Effector memory CD4-positive, alpha-beta T cell (primary cell): ENCODE measurements at regions not wholly inside any gene's neighbourhood (a gene's known extent, or its start where the extent isn't known, plus 50 kb on each side); places are given as distances from the start of the nearest gene placed in this dataset.

Source experiments
- DNase-seq, 3 donors: peaks; one replicate each; pipeline ENCODE4 v3.0.0-alpha.2; 2020
- H3K27ac ChIP-seq: 2 replicates; pipeline ENCODE4 v1.7.0; 2013; ENCODE audit warnings: mild to moderate bottlenecking, low read length, moderate library complexity; ENCODE audit not compliant: insufficient read depth, poor library complexity, severe bottlenecking
- H3K27me3 ChIP-seq: replicated peaks from 2 replicates; pipeline ENCODE4 v1.7.0; 2013; ENCODE audit warnings: mild to moderate bottlenecking, low read length; ENCODE audit not compliant: insufficient read depth, control insufficient read depth, poor library complexity, severe bottlenecking
- H3K36me3 ChIP-seq: 2 replicates; pipeline ENCODE4 v1.7.0; 2013; ENCODE audit warnings: mild to moderate bottlenecking, low read length, moderate library complexity; ENCODE audit not compliant: control insufficient read depth, insufficient read depth
- H3K4me1 ChIP-seq: 2 replicates; pipeline ENCODE4 v1.7.0; 2013; ENCODE audit warnings: low read length, mild to moderate bottlenecking; ENCODE audit not compliant: control insufficient read depth, insufficient read depth, poor library complexity, severe bottlenecking
- H3K4me3 ChIP-seq: 2 replicates; pipeline ENCODE4 v1.7.0; 2013; ENCODE audit warnings: low read length, low read depth, mild to moderate bottlenecking; ENCODE audit not compliant: insufficient read depth, poor library complexity, severe bottlenecking
- H3K9me3 ChIP-seq: 2 replicates; pipeline ENCODE4 v1.7.0; 2013; ENCODE audit warnings: mild to moderate bottlenecking, low read length, moderate library complexity; ENCODE audit not compliant: control insufficient read depth

DNA sequence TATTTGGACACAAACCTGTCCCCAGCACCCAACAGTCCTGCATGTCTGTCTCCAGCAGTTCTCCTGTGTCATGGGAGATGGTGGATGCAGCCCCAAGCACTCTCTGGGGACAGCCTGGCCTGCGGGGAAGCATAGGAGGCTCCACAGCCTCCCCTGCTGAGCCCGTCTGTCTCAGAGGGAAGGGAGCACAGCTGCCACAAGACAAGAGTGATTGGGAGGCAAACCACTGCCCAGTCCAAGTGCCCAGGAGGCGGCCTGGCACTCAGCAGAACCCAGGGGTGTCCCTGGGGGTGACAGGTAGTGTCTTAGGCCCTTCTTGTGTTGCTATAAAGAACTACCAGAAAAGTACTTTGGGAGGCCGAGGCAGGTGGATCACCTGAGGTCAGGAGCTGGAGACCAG lies 211.2 kb upstream of the MYT1L start:
- Histone ChIP-seq H3K9me3 (no peaks in the 10 kb centered on the region), H3K36me3 (no peaks in the 10 kb centered on the region), H3K4me3 (no peak overlapping the region), H3K27me3 (no peaks in the 10 kb centered on the region), H3K4me1 (no peaks in the 10 kb centered on the region), H3K27ac (no peak overlapping the region)
- DNase-seq, result no peak

DNA sequence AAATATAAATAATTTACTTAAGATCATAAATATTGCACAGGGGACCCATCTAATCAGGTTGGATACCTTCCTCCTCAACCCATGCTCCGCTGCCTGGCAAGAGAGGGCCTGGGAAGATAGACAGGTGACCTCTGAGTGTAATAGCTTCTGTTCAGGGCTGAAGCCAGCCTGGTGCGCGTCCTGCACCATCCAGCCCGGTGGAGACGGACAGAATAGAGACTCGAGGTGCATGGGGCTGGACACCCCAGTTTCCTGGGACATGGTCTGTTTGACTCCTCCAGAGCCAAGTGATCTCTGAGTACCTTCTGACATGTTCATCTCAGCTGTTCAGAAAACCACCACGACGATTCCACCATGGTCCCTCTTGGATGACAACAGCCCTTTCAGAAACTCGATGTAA lies 209.3 kb upstream of the MYT1L start:
- H3K27me3 ChIP-seq, result no peaks in the 10 kb centered on the region
- H3K4me1 ChIP-seq, result no peaks in the 10 kb centered on the region
- no peaks in the 10 kb centered on the region for H3K36me3 ChIP-seq
- no peak for DNase-seq
- H3K27ac ChIP-seq, result no peak overlapping the region
- no peaks in the 10 kb centered on the region for H3K9me3 ChIP-seq
- H3K4me3 ChIP-seq, result no peak overlapping the region

DNA sequence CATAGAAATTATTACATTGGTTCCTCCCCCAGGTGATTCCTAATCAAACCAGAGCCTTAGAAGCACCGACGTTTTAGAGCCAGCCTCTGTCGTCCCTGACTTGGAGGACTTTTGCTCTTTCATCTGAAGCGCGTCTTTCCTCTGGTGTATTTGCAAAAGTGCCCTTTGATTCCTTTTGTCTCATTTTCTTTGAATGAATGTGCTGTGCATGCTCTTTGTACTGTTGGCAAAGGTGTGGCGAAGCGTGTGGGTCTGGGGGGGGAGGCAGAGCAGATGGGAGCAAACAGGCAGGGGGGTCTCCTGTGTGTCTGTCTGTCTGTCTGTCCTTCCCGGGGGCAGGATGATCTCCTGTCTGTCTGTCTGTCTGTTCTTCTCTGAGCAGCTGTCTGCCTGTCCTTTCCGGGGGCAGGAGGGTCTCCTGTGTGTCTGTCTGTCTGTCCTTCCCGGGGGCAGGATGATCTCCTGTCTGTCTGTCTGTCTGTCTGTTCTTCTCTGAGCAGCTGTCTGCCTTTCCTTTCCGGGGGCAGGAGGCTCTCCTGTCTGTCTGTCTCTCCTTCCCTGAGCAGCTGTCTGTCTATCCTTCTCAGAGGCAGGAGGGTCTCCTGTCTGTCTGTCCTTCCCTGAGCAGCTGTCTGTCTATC lies 205.5 kb upstream of the MYT1L start:
- no peak for DNase-seq
- H3K36me3 ChIP-seq, result no peaks in the 10 kb centered on the region
- H3K4me1 ChIP-seq, result no peaks in the 10 kb centered on the region
- H3K27me3 ChIP-seq, result no peaks in the 10 kb centered on the region
- H3K4me3 ChIP-seq, result no peak overlapping the region
- no peaks in the 10 kb centered on the region for H3K9me3 ChIP-seq
- H3K27ac ChIP-seq, result no peak overlapping the region

DNA sequence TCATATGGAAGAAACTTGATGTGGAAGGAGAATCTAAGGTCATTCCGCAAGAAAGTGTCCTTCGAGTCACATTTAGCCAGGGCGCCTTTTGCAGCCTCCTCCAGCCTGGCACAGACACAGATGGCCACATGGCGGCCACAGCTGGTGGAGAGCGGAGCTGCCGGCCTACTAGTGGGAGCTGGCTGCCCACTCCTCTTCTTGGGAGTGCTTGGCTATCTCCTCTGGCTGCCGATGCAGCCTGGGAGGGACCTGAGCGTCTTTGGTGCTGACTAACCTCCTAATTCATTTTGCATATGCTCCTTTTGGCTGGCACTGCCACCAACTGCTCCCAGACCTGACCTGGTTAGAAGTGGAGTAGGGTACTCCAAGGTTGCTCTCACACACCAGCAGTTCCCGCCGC lies 199.3 kb upstream of the MYT1L start:
- no peak for DNase-seq
- Histone ChIP-seq H3K4me3 (no peak overlapping the region), H3K36me3 (no peaks in the 10 kb centered on the region), H3K27ac (no peak overlapping the region), H3K27me3 (no peaks in the 10 kb centered on the region), H3K4me1 (no peaks in the 10 kb centered on the region), H3K9me3 (no peaks in the 10 kb centered on the region)

DNA sequence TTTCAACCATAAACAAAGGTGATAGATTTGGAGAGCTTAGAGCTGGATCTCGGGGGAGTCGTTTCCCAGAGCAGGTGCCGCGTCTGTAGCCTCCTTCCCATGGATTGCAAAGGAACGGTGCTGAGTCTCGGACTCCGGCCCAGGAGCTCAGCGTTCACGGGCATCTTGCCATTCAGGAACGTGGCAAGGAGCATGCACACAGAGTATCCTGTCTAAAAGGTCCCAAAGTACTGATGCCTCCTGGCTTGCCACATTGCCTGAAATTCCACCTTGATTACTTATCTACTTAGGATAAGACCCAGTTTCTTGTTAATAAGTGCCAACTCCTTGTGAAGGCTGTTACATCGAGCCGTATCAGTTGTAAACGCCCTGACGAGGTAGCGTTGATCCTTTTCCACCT lies 197.8 kb upstream of the MYT1L start:
- H3K27ac ChIP-seq, result no peak overlapping the region
- H3K4me1 ChIP-seq, result no peaks in the 10 kb centered on the region
- H3K27me3 ChIP-seq, result no peaks in the 10 kb centered on the region
- no peaks in the 10 kb centered on the region for H3K36me3 ChIP-seq
- no peaks in the 10 kb centered on the region for H3K9me3 ChIP-seq
- DNase-seq, result no peak
- H3K4me3 ChIP-seq, result no peak overlapping the region

DNA sequence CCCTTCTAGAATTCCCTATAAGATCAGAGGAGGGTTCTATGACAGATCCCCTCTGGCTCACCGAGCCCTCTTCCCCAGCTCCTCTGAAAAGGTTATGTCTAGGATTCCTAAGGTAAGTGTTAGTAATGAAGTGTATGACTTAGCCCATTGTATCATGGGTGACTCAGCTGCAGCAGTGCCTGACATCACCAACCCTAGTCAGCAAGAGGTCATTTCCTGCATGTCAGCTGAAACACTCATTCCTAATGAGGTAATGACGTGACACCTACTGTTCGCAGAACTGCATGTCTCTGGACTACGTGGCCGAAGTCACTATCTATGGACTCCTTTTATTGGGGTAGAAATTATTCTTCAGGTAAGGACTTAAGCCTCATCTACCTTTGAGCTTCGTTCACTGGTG lies 196.1 kb upstream of the MYT1L start:
- H3K27me3 ChIP-seq, result no peaks in the 10 kb centered on the region
- H3K4me3 ChIP-seq, result no peak overlapping the region
- H3K4me1 ChIP-seq, result no peaks in the 10 kb centered on the region
- no peak overlapping the region for H3K27ac ChIP-seq
- H3K9me3 ChIP-seq, result no peaks in the 10 kb centered on the region
- DNase-seq, result no peak
- no peaks in the 10 kb centered on the region for H3K36me3 ChIP-seq

DNA sequence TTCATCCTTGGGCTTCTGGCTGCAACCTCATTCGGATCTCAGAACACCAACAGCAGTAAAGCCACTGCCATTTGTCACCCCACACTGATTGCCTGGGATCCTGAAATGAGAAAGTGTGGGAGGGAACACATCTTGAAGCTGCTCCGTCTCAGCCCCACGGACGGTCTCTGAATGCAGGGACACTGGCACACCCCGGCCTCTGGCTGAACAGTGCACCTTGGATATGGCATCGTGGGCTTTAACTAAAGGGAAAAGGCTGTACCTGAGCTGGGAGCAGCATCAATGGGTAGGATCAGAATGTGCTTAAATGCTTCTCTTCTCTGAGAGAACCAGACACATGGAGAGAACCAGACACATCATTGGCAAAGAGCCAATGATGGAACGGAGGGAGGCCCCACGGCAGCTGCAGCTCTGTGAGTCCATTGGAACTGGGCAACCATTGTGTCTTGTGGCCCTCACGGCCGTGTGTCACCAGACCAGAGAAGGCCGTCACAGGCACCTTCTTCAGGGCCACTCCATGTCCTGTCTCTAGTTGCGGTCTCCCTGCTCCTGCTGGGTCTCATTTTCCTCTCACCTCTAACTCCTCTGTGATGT lies 193.4 kb upstream of the MYT1L start:
- Histone ChIP-seq H3K4me3 (no peak overlapping the region), H3K27me3 (no peaks in the 10 kb centered on the region), H3K9me3 (no peaks in the 10 kb centered on the region), H3K36me3 (no peaks in the 10 kb centered on the region), H3K27ac (no peak overlapping the region), H3K4me1 (no peaks in the 10 kb centered on the region)
- no peak for DNase-seq

DNA sequence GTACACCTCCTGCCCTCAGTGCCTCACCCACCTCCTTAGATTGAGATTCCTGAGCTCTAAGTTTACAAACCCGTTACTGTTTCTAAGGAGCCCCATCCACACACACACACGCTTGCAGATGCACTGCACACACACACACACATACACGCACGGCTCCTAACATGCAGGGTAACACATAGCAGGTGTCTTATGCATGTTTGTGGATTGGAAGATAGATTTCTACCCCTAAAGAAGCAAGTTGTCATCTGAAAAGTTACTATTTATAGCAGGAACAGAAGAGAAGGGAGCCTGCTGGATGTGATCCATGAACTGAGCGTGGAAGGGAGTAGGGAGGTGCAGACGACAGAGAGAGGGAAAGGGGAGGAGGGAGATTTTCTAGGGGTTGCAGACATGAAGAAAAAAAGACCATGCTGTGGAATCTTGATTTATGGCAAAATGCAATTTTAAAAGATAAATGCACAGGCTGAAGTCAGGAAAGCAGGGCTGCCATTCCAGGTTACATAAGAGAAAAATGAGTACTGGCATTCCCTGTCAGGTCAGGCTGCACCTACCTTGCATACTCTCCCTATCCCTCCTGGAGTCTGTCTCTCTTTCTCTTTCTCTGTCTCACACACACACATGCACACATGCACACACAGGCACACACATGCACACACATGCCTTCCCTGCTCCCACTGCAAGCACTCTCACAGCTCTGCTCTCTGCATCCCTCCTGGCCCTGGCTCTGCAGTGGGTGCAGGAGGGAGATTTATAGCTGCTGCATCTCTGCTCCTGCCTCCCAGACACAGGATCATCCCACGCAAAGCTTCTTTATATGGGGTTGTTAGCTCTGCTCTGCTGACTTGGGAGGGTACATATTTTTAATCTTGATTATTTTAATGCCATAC lies 192.6 kb upstream of the MYT1L start:
- Histone ChIP-seq H3K4me1 (no peaks in the 10 kb centered on the region), H3K36me3 (no peaks in the 10 kb centered on the region), H3K27ac (no peak overlapping the region), H3K9me3 (no peaks in the 10 kb centered on the region), H3K27me3 (no peaks in the 10 kb centered on the region), H3K4me3 (no peak overlapping the region)
- DNase-seq, result no peak

DNA sequence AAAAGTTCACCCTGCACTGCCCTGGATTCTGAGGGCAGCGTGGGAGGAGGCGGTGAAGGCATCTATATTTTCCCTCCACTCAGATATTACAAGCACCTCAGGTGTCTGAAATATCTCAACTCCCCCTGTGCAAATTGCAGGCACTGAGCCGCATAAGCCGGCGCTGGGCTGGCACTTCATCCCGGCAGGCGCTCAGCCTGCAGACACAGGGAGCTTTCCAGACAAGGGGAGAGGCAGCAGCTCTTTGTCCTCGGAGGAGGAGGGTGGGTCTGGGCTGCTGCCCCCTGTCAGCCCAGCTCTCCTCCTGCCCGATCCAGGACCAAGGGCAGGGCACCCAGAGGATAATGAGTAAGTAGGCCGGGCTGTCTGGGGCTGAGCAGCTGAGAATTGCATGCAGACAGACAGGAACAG lies 189.3 kb upstream of the MYT1L start:
- DNase-seq, result no peak
- H3K27me3 ChIP-seq, result no peaks in the 10 kb centered on the region
- no peaks in the 10 kb centered on the region for H3K9me3 ChIP-seq

DNA sequence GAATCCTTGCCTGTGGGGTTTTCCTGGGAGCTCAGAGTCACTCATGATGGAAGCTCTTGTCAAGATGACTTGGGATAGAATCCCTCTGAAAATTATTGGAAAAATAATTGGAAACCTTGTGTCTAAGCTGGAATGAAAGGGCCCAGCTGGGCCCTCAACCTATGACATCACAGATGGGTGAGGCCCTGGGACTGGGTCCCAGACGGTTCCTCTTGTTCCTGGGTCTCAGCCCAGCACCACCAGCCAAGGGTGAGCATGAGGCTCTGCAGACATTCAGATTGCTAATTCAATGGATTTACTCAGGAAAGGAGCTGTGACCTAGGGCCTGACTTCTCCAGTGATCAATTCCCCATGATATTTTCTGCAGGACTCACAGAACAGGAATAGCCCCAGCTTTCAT lies 188.3 kb upstream of the MYT1L start:
- H3K27me3 ChIP-seq, result no peaks in the 10 kb centered on the region
- DNase-seq, result no peak
- H3K27ac ChIP-seq, result no peak overlapping the region
- no peaks in the 10 kb centered on the region for H3K36me3 ChIP-seq
- H3K9me3 ChIP-seq, result no peaks in the 10 kb centered on the region
- no peak overlapping the region for H3K4me3 ChIP-seq
- H3K4me1 ChIP-seq, result no peaks in the 10 kb centered on the region

More for the DNA sequence above, 189.3 kb upstream of the MYT1L start:
- Histone ChIP-seq H3K36me3 (no peaks in the 10 kb centered on the region), H3K4me1 (no peaks in the 10 kb centered on the region), H3K27ac (no peak overlapping the region), H3K4me3 (no peak overlapping the region)
